Sigmoid colon (tissue), 4 donors: ENCODE measurements at regions not wholly inside any gene's neighbourhood (a gene's known extent, or its start where the extent isn't known, plus 50 kb on each side); places are given as distances from the start of the nearest gene placed in this dataset.

Experiments used
- CTCF ChIP-seq, 4 experiments: fragments of 450-650 bp in 3 of 4; fragments of 200-600 bp in 1 of 4; IDR thresholded peaks; one replicate each; pipeline ENCODE4 v1.5.1; 2016 to 2019; ENCODE audit warnings: antibody characterized with exemption in 4 of 4, mild to moderate bottlenecking in 3 of 4, moderate library complexity in 2 of 4
- POLR2A ChIP-seq, 2 donors: fragments of 450-650 bp; IDR thresholded peaks; one replicate each; pipeline ENCODE4 v1.6.1; 2016; ENCODE audit warnings: antibody characterized with exemption in 2 of 2, mild to moderate bottlenecking in 2 of 2, moderate library complexity in 2 of 2
- POLR2AphosphoS5 ChIP-seq, 4 donors: sonication (generic); formaldehyde crosslinking; IDR thresholded peaks; one replicate each; pipeline ENCODE4 v1.6.1; 2017; ENCODE audit warnings: antibody characterized with exemption in 4 of 4

GRCh38 chr2:186381573-186381972, 104.5 kb upstream of the ZC3H15 start:
- TF ChIP-seq POLR2A (IDR thresholded peaks at IDR 0.05) (no peak), CTCF (IDR thresholded peaks at IDR 0.05) (no peak), POLR2AphosphoS5 (IDR thresholded peaks at IDR 0.05) (no peak)
